D721Med (cell line): ENCODE measurements at regions not wholly inside any gene's neighbourhood (a gene's known extent, or its start where the extent isn't known, plus 50 kb on each side); places are given as distances from the start of the nearest gene placed in this dataset.

Experiments
- DNase-seq: peaks from one replicate; pipeline ENCODE4 v3.0.0; 2011; ENCODE audit warnings: low spot score; ENCODE audit not compliant: insufficient read length
- FAIRE-seq: peaks from 2 replicates; lab custom pipeline; 2011; peaks lifted over from hg19 to GRCh38; lab: Jason Lieb, UNC
- CTCF ChIP-seq: IDR thresholded peaks from 2 replicates; pipeline ENCODE4 v1.5.1; 2012; ENCODE audit warnings: mild to moderate bottlenecking, control low read depth; ENCODE audit not compliant: insufficient read depth; ENCODE audit errors: missing control alignments

DNA sequence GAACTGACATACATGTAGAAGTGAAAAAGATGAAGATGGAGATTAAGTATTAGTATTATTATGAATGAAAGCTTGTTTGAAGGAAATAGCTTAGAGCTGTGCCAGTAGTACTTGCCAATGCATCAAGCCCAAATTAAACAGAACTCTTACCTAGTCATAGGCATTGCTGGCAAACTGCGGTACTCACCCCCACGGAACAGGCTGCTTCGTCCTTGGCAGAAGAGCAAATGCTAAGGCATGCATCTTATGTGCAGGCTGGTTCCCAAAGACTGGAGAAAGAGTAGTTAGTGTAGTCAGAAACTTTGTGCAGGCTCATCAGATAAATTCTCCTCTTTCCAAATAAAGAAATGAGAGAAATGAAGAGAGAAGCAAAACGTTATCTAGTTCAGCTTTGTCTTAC, 134.8 kb downstream of the CCDC59 start:
- FAIRE-seq (no peak), DNase-seq (no peak)
- no peak for TF ChIP-seq CTCF

DNA sequence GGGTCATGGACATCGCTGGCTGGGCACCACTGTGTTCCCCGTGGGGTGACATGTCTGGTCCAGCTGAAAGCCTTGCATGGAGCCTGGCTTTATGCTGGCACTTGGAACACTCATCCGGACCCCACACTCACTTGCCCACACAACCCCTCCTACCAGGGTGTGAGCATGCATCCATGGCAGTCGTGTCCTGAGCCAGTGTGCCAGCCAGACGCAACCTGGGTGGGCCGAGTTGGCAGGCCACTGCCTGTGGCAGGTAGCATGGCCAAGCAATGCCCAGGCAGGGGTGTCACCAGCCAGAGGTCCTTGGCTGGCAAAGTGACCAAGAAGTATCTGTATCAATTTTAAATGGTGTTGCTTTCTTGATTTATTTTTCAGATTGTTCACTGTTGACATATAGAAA, 141.7 kb downstream of the CCDC59 start:
- no peak for FAIRE-seq
- no peak for TF ChIP-seq CTCF

DNA sequence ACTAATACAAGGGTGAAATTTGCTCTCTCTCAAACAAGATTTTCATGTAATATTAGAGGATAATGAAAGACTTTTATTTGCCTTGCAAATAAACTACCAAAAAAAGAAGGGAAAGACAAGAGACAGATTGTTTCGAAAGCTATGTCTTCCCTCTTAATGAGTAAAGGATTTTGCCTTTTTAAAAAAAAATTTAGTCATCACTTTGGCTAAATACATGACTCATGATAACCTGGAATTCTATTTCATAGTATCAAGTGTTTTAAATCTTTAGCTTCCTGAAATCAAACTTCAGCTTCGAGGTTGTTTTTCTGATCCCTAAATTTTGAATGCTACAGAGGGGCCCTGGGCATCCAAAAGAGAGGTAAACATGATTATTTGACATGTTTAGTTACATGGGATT, 144.4 kb downstream of the CCDC59 start:
- FAIRE-seq, result no peak
- TF ChIP-seq CTCF, result no peak
- no peak for DNase-seq

More for the DNA sequence above, 141.7 kb downstream of the CCDC59 start:
- no peak for DNase-seq

DNA sequence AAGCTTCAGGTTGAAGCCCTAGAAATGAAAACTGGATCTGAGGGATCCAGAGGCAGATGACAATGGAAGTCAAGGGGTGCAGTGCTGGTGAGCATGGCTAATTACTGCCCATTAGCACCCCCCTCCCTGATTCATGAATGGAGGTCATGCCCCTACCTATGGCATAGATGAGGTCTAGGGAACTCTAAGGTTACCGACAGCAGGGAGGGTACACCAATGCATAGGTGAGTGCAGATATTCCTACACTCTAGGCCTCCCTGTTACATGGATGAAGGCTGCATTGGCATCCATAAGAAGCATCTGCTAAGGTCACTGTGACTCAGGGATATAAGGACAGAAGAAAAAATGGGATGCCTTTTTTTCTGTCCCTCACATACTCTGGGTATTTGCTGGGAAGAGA, 147.3 kb downstream of the CCDC59 start:
- no peak for TF ChIP-seq CTCF
- FAIRE-seq, result no peak
- DNase-seq, result no peak

- no peak for TF ChIP-seq CTCF
- DNase-seq (no peak), FAIRE-seq (no peak)
Measured at GRCh38 chr12:82209533-82209932, 148.7 kb downstream of the CCDC59 start.

DNA sequence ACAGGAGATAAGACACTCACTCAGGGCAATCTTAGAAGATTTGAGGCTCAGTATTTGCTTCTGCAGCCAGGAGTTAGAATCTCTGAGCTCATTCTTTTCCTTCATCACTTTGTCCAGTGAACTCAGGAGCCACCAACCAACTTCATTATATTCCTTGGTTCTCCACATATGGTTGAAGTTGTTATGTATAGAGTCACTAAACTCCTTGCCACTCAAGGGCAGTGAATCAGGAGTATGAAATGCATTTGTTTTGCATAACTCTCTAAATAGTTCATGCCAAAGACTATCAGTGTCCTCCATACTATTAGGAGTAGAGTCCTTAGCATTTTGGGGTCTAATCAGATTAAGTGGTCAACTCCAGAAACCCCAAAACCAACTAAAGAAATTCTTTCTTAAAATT, 150.6 kb downstream of the CCDC59 start:
- FAIRE-seq, result no peak
- DNase-seq, result no peak
- TF ChIP-seq CTCF, result no peak

DNA sequence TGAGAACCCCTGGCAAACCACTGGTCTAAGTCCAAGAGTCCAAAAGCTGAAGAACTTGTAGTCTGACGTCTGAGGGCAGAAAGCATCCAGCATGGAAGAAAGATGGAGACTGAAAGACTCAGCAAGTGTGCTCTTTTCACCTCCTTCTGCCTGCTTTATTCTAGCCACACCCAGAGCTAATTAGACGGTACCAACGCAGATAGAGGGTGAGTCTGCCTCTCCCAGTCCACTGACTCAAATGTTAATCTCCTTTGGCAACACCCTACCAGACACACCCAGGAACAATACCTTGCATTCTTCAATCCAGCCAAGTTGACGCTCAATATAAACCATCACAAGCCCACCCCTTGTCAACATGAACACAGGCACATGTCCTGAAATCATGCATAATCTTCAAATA, 155.1 kb downstream of the CCDC59 start:
- DNase-seq (no peak), FAIRE-seq (no peak)
- TF ChIP-seq CTCF, result no peak
